GM21423 (cell line): ENCODE measurements at regions not wholly inside any gene's neighbourhood (a gene's known extent, or its start where the extent isn't known, plus 50 kb on each side); places are given as distances from the start of the nearest gene placed in this dataset.

Experiments used
- ATAC-seq: cut with Tn5 transposase; IDR thresholded peaks from one replicate; pipeline ENCODE4 v1.9.1; 2021; ENCODE audit warnings: mild to moderate bottlenecking, moderate library complexity; ENCODE audit not compliant: unreplicated experiment

- ATAC-seq: no peak
These were observed 61.7 kb downstream of the KCNJ2 start for GRCh38 chr17:70230850-70231640.

- no peak for ATAC-seq
These were observed 63.1 kb downstream of the KCNJ2 start for GRCh38 chr17:70232466-70232865.

GRCh38 chr17:70235252-70235651, 65.9 kb downstream of the KCNJ2 start:
- no peak for ATAC-seq

DNA sequence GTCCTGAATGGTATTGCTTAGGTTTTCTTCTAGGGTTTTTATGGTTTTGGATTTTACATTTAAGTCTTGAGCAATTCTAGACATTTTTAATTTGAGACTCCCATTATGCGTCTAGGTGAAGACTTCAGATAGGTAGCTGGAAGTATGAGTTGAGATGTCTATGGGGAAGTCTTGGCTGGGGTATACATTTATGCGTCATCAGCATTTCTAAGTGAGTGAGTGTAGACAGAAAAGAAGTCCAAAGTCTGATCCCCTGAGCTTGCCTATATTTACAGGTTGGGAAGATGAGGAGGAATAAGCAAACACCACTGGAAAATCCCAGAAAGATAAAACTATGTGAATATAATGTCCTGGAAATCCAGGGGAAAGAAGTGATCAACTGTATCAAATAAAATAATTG, 68.9 kb downstream of the KCNJ2 start:
- ATAC-seq: no peak

- no peak for ATAC-seq
These were observed 69.3 kb downstream of the KCNJ2 start for GRCh38 chr17:70238646-70239045.

DNA sequence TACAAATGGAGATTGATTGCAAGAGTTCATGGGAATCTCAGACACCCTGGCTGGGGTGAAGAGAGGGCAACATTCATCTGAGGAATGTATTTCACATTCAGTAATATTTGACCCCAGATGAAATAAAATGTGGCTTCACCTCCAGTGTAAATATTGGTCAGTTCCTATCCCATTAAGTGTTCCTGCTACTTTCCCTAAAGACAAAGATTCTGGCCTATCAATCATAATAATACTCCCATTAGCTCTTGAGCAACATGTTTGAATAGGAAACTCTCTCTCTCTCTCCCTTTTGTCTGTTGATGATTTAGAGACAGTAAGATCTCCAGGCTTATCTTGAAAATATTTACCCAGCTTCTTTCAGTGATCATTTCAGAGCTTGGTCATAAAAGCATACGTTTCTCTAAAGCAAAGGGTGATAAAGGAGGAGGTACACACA, 70.1 kb downstream of the KCNJ2 start:
- no peak for ATAC-seq

DNA sequence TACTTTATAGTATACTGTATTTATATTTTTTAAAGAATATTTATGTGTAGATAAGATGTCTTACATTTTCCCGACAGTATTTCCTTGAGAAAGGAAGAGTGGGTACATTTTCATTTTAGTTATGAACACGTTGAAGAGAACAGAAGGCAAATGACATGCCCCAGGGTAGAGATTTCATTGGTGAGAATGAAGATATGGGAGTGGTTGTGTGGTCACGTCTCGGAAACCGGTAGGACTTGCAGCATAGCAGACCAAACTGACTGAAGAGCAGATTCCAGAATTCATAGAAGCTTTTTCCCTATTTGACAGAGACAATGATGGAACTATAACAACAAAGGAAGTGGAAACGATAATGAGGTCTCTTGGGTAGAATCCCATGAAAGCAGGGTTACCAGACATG, 71.7 kb downstream of the KCNJ2 start:
- ATAC-seq: no peak

DNA sequence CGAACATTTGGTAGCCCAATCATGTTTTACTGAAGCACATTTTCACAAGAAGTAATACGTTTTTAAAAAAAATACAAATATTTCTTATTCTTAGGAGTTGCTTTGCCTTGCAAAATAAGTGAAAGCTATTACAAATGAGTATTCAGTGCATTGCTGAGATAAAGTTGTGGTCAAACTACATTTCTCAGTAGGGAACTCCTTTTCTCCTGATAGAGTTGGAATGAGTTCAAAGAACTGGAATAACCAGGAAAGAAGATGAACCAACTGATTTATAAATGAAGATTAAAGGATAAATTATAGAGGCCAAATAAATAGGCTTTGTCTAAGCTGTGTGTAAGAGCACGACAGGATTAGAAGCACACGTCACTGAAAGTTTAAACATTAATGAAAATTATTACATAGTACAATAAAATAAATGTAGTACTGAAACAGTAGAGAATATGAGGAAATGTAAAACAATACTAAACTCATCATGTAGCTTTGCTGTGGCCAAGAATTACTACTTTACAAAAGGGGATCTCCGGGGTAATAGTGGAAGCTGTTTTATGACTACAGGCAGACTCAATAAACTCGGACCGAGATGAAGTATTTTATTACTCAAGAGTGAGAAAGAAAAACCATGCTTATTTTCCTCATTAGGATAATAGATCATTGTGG, 73.6 kb downstream of the KCNJ2 start:
- no peak for ATAC-seq

DNA sequence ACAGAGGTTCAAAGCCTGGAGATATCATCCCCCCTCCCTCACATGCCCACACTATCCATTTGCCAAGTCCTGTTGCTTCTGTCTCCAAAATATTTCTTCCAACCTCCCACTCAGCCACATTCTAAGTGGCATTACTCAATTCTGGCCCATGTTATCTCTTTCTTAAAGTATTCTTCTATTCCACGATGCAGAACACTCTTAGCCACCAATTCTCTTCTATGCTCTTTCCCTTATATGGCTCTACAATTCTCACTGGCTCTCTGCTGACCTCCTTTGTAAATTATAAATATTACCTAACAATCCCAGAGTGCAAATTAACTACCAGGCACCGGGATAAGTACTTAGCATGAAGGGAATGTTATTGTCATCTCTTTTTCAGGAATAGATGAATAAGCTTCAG, 82.4 kb downstream of the KCNJ2 start:
- no peak for ATAC-seq

DNA sequence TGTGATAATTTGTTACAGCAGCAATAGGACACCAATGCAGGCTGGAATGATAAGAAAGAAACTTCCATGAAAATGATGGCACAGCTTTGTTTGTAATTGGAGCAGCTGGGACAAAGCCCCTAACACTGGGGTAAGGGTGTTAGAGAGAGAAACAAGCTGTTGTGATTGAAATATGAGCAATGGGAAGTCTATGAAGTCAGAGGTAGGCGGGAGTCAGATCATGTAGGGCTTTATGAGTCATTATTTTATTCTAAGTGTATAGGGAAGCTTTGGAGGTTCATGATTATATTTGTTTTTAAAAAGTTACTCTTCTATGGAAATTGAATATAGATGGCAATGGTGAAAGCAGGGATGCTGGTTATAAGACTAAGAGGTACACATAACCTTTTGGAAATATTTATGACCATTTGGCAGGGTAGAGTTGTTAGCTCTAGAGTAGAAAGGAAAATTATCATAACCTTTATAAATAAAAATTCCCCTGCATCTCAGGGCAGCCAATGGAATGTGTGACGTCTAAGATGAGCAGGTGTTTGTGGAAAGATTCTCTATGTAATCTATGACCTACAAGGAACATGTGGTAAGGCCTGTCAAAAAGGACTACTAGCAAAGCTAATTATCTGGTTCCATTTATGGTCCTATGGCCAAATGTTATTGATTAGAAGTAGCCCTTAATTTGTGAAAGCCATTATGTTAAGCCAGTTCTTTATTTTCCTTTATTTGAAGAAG, 85.6 kb downstream of the KCNJ2 start:
- ATAC-seq: no peak

DNA sequence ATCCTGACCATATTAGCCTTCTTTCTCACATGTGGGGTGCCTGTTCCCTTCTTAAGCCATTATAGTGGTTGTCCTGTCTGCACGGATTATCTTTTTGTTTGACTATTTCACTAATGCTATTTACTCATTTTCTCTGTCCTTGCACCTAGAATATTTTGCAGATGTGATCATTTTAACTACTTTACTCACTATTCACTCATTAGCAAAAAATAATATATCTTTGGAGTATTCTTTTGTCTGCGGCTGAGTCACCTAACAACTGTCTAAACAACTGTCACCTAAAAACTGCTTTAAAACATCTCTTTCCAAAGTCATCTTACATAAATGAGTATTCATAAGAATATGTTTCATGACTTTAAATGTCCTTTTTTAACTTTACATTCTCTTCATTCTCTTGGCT, 87.4 kb downstream of the KCNJ2 start:
- ATAC-seq: no peak

DNA sequence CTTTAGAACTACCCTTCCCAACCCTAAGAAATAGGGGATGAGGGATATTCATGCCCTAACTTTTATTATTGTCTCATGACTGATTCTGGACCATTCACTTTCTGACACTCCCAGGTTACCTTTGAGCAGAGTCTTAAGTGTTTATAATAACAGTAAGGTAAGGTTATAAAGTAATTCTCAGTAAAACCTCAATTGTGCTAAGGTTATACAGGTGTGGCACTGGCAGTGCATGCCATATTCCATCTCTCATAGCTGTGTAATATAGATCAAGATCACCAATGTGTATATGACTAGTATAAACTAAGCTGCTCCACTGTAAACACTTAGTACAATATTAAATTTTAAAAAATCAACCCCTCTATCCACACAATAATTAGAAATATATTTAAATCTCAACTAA, 89.1 kb downstream of the KCNJ2 start:
- ATAC-seq: no peak

DNA sequence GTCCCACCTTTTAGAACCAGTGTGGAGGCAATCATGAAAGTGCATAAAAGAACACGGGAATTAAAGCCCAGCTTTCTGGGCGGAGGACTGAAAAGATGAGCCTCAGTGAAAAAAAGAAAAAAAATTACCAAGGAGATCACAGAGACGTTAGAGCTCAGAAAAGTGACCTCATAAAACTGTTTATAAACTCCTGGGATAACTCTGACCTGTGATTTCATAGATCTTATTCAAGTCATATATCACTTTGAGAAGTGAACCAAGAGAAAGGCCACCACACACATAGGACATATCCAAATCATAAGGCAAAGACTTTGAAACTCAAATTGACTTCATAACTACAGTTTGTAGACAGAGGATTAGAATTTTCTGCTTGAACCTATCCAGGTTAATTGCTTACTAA, 90.1 kb downstream of the KCNJ2 start:
- no peak for ATAC-seq

- no peak for ATAC-seq
These were observed 91.8 kb downstream of the KCNJ2 start for GRCh38 chr17:70261170-70261569.

- no peak for ATAC-seq
These were observed 96.1 kb downstream of the KCNJ2 start for GRCh38 chr17:70265471-70265870.

DNA sequence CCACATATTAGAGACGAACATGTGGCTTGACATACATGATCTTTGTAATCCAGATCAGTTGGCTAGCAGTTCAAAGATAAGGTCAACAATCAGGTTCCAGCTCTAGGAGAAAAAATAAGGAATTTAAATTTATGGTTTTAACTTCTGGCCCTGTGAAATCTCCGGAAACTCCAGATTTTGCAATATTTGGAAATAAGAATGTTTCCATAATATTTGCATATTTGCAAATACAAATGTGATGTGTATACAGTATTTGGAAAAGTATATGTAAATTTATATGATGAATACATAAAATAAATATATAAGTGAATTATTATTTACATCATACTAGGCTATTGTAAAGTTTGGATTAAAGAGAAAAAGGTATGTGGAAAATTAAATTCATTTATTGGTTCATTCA, 97.1 kb downstream of the KCNJ2 start:
- no peak for ATAC-seq

DNA sequence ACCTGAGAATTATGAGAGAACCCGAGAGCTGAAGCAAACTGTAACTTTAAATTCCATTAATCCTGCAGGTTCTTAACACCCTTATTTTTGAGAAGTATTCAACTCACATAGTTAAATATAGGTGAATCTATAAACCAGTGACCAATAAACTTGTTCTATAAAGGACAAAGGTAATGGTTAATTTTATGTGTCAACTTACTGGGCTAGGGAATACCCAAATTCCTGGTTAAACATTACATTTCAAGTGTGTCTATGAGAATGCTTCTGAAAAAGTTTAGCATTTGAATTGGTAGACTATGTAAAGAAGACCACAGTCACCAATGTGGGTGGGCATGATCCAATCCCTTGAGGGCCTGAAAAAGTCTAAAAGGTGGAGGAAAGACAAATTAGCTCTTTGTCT, 99.1 kb downstream of the KCNJ2 start:
- no peak for ATAC-seq

DNA sequence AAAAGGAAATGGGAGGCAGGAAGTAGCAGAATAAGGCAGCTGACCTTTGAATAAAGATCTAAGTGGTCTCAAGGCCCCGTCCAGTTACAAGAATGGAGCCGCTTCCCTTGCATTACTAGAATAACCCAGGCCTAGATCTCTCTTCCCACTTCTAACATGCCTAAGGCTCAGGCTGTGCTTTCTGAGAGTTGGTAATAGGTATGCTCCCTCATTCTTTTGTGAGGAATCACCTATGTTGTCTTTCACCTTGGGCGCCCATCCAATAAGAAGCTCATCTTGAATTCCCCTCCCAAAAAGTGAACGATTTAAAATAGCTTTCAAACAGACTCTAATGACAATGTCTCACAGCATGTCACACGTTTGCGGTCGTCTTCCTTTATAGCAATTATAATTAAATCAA, 101.2 kb downstream of the KCNJ2 start:
- ATAC-seq: no peak

DNA sequence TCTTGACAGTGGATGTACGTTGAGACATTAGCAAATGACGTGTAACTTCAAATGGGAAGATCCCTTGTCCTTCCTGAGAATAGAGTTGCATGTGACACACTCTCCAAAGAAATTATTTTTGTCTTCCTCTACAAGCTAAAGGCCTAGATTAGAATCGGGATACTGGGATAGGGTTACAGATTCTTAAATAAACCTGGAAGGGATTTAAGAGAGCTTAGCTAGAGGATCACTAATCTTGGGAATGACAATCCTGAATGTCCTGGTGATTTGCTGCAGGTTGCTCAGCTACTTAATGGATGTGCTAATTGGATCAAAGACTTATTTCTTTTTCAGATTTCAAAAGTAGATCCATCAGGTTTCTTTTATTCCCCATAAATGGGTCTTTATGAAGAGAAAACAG, 101.9 kb downstream of the KCNJ2 start:
- ATAC-seq: no peak

DNA sequence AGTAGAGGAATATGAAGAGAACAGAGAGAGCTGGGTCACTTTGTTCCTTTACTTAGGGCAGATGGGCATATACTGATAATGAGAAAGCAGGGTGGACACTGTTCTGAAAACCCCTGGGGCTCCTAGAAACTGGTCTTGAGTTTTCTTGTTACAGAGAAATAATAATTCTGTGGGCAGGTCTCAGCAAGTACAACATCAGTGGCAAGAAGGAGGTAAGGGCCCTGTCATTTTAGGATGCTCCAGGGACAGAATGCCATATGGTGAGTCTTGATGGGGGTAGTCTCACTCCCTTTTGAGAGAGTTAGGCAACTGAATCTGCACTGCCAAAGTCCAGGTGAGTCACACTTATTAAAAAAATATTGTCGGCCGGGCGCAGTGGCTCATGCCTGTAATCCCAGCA, 102.3 kb downstream of the KCNJ2 start:
- no peak for ATAC-seq

DNA sequence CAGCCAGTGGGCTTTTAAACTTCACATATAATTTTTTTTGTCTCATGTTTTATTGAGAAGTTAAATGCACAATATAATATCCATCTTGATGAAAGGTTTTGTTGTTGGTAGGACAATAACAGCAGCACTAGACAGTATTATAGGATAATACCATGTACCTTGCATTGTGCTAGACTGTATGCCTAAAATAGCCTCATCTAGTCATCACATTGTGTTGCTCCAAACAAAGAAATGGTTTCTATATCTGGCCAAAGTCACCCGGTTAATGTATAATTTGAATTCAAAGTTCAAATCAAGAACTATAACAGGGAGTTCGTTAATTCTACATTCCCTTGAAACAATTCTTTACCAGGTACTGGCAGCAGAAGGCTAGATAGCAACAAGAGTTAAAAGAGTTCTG, 104.9 kb downstream of the KCNJ2 start:
- no peak for ATAC-seq

GRCh38 chr17:70276906-70277305, 107.6 kb downstream of the KCNJ2 start:
- no peak for ATAC-seq
